ENCODE measurements at regions not wholly inside any gene's neighbourhood (a gene's known extent, or its start where the extent isn't known, plus 50 kb on each side); places are given as distances from the start of the nearest gene placed in this dataset.
A peak's percentile ranks its signal among the peaks of the same experiment; 100 is the strongest.

DNA sequence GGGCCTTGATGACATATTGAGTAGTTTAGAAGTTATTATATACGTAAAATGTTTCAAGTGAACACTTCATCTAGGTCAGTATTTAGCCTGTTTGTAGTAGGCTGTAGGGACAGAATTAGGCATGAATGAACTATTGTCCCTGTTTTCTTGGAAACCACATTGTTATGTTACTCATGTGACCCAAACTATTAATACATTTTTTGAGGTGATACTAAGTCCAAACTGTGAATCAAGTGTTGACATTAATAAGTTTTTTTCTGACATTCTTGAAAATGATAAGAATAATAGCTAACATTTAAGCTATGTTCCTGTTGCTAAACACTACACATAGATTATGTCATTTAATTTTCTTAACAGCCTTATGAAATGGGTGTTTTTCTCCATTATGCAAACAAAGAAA lies 1642.7 kb upstream of the WWC1 start:
- H3K9me3 ChIP-seq (ENCODE audit: control insufficient read depth, low read length) = peaks cover 28% of the 10 kb centered on the region
- no peak overlapping the region for H2AFZ ChIP-seq (ENCODE audit: low read depth, low read length)
- no peak overlapping the region for H3K18ac ChIP-seq (ENCODE audit: low read depth in 1 of 2, low read length in 2 of 2)
- 100% methylated on average over 1 of the region's 1 CpG for WGBS
- no peak overlapping the region for H3K9ac ChIP-seq (ENCODE audit: low read length)
- no peak overlapping the region for H3K27ac ChIP-seq (ENCODE audit: low read length, poor library complexity, severe bottlenecking)
- DNase-seq = no peak
- H2AK5ac ChIP-seq (ENCODE audit: low read length, severe bottlenecking) = no peak overlapping the region
- no peak overlapping the region for H2BK12ac ChIP-seq (ENCODE audit: low read length in 2 of 2)
- H3K14ac ChIP-seq (ENCODE audit: low read length in 2 of 2) = no peak overlapping the region
- no peaks in the 10 kb centered on the region for H3K4me1 ChIP-seq (ENCODE audit: control insufficient read depth, insufficient read depth, low read depth, low read length)
- no peak overlapping the region for H3K4me3 ChIP-seq (ENCODE audit: insufficient read depth in 1 of 2, low read depth in 1 of 2, low read length in 2 of 2)
- no peaks in the 10 kb centered on the region for H3K27me3 ChIP-seq (ENCODE audit: control insufficient read depth in 1 of 2, insufficient read depth in 1 of 2, low read length in 2 of 2)
- no peaks in the 10 kb centered on the region for H3K36me3 ChIP-seq (ENCODE audit: control insufficient read depth in 1 of 2, insufficient read depth in 2 of 2, low read depth in 1 of 2, low read length in 2 of 2)
- no peaks in the 10 kb centered on the region for H3K79me1 ChIP-seq (replicated peaks; ENCODE audit: low read length, poor library complexity, severe bottlenecking)
- no peak overlapping the region for H3K4me2 ChIP-seq (ENCODE audit: low read length, poor library complexity, severe bottlenecking)
- no peak overlapping the region for H3K23ac ChIP-seq (ENCODE audit: low read length in 2 of 2)
- no peak overlapping the region for H2BK5ac ChIP-seq (ENCODE audit: low read depth, low read length, poor library complexity, severe bottlenecking)
- no peak overlapping the region for H2BK120ac ChIP-seq (ENCODE audit: low read depth, low read length)
- H4K8ac ChIP-seq (ENCODE audit: low read length) = no peak overlapping the region
- H4K91ac ChIP-seq (ENCODE audit: low read length) = no peak overlapping the region
- H3K4ac ChIP-seq (ENCODE audit: low read depth in 1 of 2, low read length in 2 of 2) = no peak overlapping the region
- no peak overlapping the region for H2BK15ac ChIP-seq (ENCODE audit: low read depth, poor library complexity, severe bottlenecking)

DNA sequence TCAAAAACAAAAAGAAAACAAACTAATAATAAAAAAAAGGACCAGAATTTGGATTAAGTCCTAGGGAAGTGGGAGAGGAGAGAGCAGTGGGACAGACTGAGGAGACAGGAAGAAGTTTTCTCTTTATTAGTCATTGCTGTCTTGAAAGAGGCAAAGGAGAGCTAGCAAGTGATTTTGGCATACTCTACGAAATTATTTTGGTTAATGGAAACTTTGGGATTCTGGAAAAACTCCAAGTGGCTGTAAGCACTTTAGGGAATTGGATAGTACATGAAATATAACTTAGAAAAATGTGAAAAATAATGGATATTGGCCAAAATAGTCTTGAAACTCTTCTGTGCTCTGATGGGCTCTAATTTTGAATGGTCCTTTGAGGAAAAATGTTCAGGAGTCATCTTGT lies 1641.8 kb upstream of the WWC1 start:
- no peak overlapping the region for H2BK12ac ChIP-seq (ENCODE audit: low read length in 2 of 2)
- H3K4me3 ChIP-seq (ENCODE audit: insufficient read depth in 1 of 2, low read depth in 1 of 2, low read length in 2 of 2) = no peak overlapping the region
- H2AFZ ChIP-seq (ENCODE audit: low read depth, low read length) = no peak overlapping the region
- no peak overlapping the region for H2AK5ac ChIP-seq (ENCODE audit: low read length, severe bottlenecking)
- H2BK5ac ChIP-seq (ENCODE audit: low read depth, low read length, poor library complexity, severe bottlenecking) = no peak overlapping the region
- no peak overlapping the region for H3K4me2 ChIP-seq (ENCODE audit: low read length, poor library complexity, severe bottlenecking)
- H3K79me1 ChIP-seq (replicated peaks; ENCODE audit: low read length, poor library complexity, severe bottlenecking) = no peaks in the 10 kb centered on the region
- no peak overlapping the region for H3K9ac ChIP-seq (ENCODE audit: low read length)
- no peak overlapping the region for H3K23ac ChIP-seq (ENCODE audit: low read length in 2 of 2)
- no peak overlapping the region for H4K91ac ChIP-seq (ENCODE audit: low read length)
- no peak for DNase-seq
- no peak overlapping the region for H3K18ac ChIP-seq (ENCODE audit: low read depth in 1 of 2, low read length in 2 of 2)
- no peak overlapping the region for H3K14ac ChIP-seq (ENCODE audit: low read length in 2 of 2)
- no peak overlapping the region for H4K8ac ChIP-seq (ENCODE audit: low read length)
- no peaks in the 10 kb centered on the region for H3K36me3 ChIP-seq (ENCODE audit: control insufficient read depth in 1 of 2, insufficient read depth in 2 of 2, low read depth in 1 of 2, low read length in 2 of 2)
- WGBS = 57% methylated on average over 1 of the region's 1 CpG
- no peaks in the 10 kb centered on the region for H3K4me1 ChIP-seq (ENCODE audit: control insufficient read depth, insufficient read depth, low read depth, low read length)
- no peak overlapping the region for H3K4ac ChIP-seq (ENCODE audit: low read depth in 1 of 2, low read length in 2 of 2)
- no peak overlapping the region for H2BK120ac ChIP-seq (ENCODE audit: low read depth, low read length)
- H3K27me3 ChIP-seq (ENCODE audit: control insufficient read depth in 1 of 2, insufficient read depth in 1 of 2, low read length in 2 of 2) = no peaks in the 10 kb centered on the region
- no peak overlapping the region for H2BK15ac ChIP-seq (ENCODE audit: low read depth, poor library complexity, severe bottlenecking)
- H3K9me3 ChIP-seq (ENCODE audit: control insufficient read depth, low read length) = peaks cover 30% of the 10 kb centered on the region
- no peak overlapping the region for H3K27ac ChIP-seq (ENCODE audit: low read length, poor library complexity, severe bottlenecking)

DNA sequence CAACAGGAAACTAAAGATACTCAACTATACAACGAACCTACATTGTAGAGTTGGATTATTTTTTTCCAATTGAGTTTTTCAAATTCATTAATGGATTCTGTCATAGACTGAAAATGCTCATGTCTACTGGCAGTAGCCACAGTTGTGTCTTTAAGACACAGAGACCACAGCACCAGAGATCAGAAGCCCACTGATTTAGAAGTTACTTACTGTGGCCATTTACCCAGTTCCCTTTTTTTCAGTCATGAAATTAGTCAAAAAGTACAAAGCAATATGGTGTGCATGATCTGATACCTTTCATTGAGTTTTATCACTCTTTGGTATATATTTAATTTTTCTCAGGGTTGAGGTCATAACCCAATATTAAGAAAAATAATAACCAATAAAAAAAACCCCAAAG lies 1640.2 kb upstream of the WWC1 start:
- no peak overlapping the region for H3K4me2 ChIP-seq (ENCODE audit: low read length, poor library complexity, severe bottlenecking)
- no peak for DNase-seq
- H3K14ac ChIP-seq (ENCODE audit: low read length in 2 of 2) = no peak overlapping the region
- peaks cover 31% of the 10 kb centered on the region for H3K9me3 ChIP-seq (ENCODE audit: control insufficient read depth, low read length)
- WGBS = no CpG with 5 or more reads among the region's 1 CpG
- no peaks in the 10 kb centered on the region for H3K27me3 ChIP-seq (ENCODE audit: control insufficient read depth in 1 of 2, insufficient read depth in 1 of 2, low read length in 2 of 2)
- H3K79me1 ChIP-seq (replicated peaks; ENCODE audit: low read length, poor library complexity, severe bottlenecking) = no peaks in the 10 kb centered on the region
- no peak overlapping the region for H3K4ac ChIP-seq (ENCODE audit: low read depth in 1 of 2, low read length in 2 of 2)
- H2AFZ ChIP-seq (ENCODE audit: low read depth, low read length) = no peak overlapping the region
- no peak overlapping the region for H2BK120ac ChIP-seq (ENCODE audit: low read depth, low read length)
- H2BK5ac ChIP-seq (ENCODE audit: low read depth, low read length, poor library complexity, severe bottlenecking) = no peak overlapping the region
- no peak overlapping the region for H4K8ac ChIP-seq (ENCODE audit: low read length)
- H3K4me1 ChIP-seq (ENCODE audit: control insufficient read depth, insufficient read depth, low read depth, low read length) = no peaks in the 10 kb centered on the region
- H3K27ac ChIP-seq (ENCODE audit: low read length, poor library complexity, severe bottlenecking) = no peak overlapping the region
- no peak overlapping the region for H2AK5ac ChIP-seq (ENCODE audit: low read length, severe bottlenecking)
- no peak overlapping the region for H3K23ac ChIP-seq (ENCODE audit: low read length in 2 of 2)
- no peak overlapping the region for H3K9ac ChIP-seq (ENCODE audit: low read length)
- no peak overlapping the region for H2BK15ac ChIP-seq (ENCODE audit: low read depth, poor library complexity, severe bottlenecking)
- no peak overlapping the region for H3K4me3 ChIP-seq (ENCODE audit: insufficient read depth in 1 of 2, low read depth in 1 of 2, low read length in 2 of 2)
- H4K91ac ChIP-seq (ENCODE audit: low read length) = no peak overlapping the region
- H3K18ac ChIP-seq (ENCODE audit: low read depth in 1 of 2, low read length in 2 of 2) = no peak overlapping the region
- H2BK12ac ChIP-seq (ENCODE audit: low read length in 2 of 2) = no peak overlapping the region
- H3K36me3 ChIP-seq (ENCODE audit: control insufficient read depth in 1 of 2, insufficient read depth in 2 of 2, low read depth in 1 of 2, low read length in 2 of 2) = no peaks in the 10 kb centered on the region

DNA sequence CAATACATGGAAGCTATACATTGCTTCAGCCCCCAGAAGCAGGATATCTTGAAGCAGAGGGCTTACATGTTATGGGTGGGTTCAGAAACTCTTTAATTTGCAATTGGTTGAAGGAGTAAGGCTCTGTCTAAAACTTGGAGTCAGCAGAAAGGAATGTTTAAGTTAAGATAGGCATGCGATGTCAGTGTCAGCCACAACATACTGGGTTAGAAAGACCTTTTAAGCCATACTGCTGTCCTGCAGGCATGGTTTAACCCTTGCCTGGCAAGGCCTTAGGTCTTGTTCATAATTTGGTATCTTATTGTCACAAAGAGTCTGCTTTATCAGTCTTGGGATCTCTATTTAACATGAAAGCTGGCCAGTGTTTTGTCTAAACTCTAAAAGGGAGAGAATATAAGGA lies 1619.6 kb upstream of the WWC1 start:
- Histone ChIP-seq H3K23ac (ENCODE audit: low read length in 2 of 2) (no peak overlapping the region), H3K79me1 (replicated peaks; ENCODE audit: low read length, poor library complexity, severe bottlenecking) (no peaks in the 10 kb centered on the region), H4K91ac (ENCODE audit: low read length) (no peak overlapping the region), H2AFZ (ENCODE audit: low read depth, low read length) (peak overlapping the region; percentile 53), H3K4me1 (ENCODE audit: control insufficient read depth, insufficient read depth, low read depth, low read length) (no peaks in the 10 kb centered on the region), H2BK15ac (ENCODE audit: low read depth, poor library complexity, severe bottlenecking) (no peak overlapping the region), H2AK5ac (ENCODE audit: low read length, severe bottlenecking) (no peak overlapping the region), H3K36me3 (ENCODE audit: control insufficient read depth in 1 of 2, insufficient read depth in 2 of 2, low read depth in 1 of 2, low read length in 2 of 2) (no peaks in the 10 kb centered on the region), H3K4me3 (ENCODE audit: insufficient read depth in 1 of 2, low read depth in 1 of 2, low read length in 2 of 2) (no peak overlapping the region), H3K14ac (ENCODE audit: low read length in 2 of 2) (no peak overlapping the region), H2BK120ac (ENCODE audit: low read depth, low read length) (no peak overlapping the region), H3K4me2 (ENCODE audit: low read length, poor library complexity, severe bottlenecking) (no peak overlapping the region), H3K9ac (ENCODE audit: low read length) (no peak overlapping the region), H3K27ac (ENCODE audit: low read length, poor library complexity, severe bottlenecking) (no peak overlapping the region), H3K18ac (ENCODE audit: low read depth in 1 of 2, low read length in 2 of 2) (peak overlapping the region in 1 of 2 experiments; percentile 24), H2BK12ac (ENCODE audit: low read length in 2 of 2) (no peak overlapping the region), H3K27me3 (ENCODE audit: control insufficient read depth in 1 of 2, insufficient read depth in 1 of 2, low read length in 2 of 2) (no peaks in the 10 kb centered on the region), H4K8ac (ENCODE audit: low read length) (no peak overlapping the region), H2BK5ac (ENCODE audit: low read depth, low read length, poor library complexity, severe bottlenecking) (no peak overlapping the region), H3K4ac (ENCODE audit: low read depth in 1 of 2, low read length in 2 of 2) (no peak overlapping the region), H3K9me3 (ENCODE audit: control insufficient read depth, low read length) (peaks cover 34% of the 10 kb centered on the region)
- WGBS = 0% methylated on average over 1 of the region's 1 CpG
- DNase-seq = peak; percentile 27
